Inferior parietal cortex (tissue), 1 donor: ENCODE measurements at regions not wholly inside any gene's neighbourhood (a gene's known extent, or its start where the extent isn't known, plus 50 kb on each side); places are given as distances from the start of the nearest gene placed in this dataset.

Source experiments
- DNase-seq: peaks from one replicate; pipeline ENCODE4 v3.0.0-alpha.2; 2016; ENCODE audit errors: extremely low spot score

DNA sequence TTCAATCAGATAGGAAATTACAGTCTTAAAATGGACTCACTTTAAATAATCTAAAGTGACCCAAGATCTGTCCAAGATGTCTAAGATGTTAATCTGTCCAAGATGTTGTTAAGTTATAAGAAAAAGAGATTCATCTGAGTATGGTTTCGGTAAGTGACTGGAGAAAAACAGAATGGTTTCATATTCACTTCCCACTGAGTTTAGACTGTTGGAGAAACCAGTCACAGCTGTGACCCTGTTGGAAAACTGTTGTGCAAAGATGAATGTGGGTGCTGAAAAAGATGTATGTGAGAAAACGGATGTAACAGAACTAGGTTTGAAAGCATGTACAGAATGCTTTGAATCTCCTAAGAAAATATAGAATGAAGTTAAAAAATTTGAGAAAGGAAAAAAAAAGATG, 325.9 kb downstream of the COL12A1 start:
- no peak for DNase-seq

DNA sequence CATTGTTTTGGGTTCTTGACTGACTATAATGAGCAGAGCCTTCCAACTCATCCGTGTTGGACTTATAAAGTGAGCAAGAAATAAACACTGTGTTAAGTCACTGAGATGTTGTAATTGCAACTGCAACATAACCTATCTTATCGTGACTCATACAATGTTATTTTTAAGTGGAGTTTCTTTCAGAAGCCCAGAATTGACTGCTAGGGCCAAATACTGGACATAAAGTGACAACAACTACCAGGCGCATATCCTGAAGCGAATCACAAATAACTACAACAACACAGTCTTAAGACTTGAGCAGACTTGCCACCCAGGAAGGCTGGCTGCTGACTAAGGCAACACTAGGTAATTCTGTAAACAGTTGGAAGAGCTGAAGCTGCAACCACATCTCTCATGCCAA, 326.6 kb downstream of the COL12A1 start:
- no peak for DNase-seq

DNA sequence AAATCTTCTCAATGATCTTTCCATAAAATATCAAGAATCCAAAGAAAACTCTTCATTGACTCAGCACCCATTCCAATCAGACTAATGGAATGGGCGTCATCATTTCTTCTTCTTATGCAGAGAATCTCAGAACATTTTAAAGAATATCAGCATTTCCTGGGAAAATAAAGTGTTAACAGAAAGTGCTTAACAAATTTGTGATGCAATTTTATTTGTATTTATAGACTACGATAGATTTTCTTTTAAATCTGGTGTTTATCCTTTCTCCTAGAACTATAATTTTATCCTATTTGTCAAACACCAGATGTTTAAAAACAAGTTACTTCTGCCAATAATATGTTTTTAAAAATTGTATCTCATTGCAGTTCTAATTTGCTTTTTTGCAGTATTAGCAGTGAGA, 330.7 kb downstream of the COL12A1 start:
- no peak for DNase-seq

DNA sequence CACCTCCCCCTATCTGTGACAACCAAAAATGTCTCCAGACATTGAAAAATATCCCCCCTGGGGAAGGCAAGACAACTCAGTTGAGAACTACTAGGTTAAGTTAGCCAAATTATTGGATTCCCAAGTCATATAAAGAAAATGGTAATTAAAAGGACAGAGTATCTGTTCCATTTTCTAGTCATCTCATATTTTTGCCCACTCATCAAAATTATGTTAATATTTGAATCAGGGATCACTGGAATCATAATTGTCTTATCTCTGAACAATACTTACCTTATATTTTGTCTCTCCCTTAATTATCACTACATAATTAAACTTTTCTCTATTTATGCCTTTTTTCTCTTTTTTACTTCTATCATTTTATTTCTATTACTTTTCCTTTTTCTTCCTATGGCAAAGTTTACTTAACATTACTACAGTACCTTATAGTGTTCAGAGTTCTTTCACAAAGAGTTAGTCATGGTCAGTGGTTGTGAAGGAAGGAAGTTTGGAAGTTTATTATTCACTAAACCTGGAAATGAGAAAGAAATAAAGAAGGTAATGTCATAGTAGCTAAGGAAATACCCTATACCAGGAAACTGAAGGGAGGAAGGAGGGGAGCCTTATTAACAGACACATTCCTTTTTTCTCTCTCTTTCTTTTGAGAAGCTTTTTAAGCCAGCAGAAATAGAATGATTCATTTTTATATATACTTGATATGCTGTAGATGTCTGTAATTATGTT, 332.9 kb downstream of the COL12A1 start:
- DNase-seq = no peak

DNA sequence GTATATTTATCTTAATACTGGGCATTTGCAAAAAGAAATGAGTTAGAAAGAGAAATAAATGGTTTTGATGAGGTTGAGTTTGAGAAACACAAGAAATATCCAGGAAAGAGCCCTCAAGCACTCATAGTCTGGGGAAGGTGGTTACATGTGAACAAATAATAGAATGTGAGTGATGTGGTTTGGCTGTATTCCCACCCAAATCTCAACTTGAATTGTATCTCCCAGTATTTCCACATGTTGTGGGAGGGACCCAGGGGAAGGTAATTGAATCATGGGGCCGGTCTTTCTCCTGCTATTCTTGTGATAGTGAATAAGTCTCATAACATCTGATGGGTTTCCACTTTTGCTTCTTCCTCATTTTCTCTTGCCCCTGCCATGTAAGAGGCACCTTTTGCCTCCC, 334.1 kb downstream of the COL12A1 start:
- DNase-seq = no peak

DNA sequence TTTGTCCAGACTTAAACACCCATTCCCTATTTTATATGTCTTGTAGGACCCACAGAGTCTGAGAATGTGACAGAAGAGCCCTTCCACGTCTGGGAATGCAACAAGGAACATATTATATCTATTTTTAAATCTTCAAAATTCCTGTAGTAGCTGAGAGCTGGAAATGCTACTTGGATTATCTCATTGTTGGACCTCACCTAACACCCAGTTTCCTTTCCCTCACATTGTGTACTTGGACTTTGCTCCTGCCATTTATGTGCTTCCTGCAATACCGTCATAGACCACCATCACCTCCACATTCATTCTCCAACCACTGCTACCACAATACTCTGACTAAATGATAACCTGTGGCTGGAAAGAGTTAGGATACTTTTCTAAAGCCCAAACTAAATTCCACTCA, 335.4 kb downstream of the COL12A1 start:
- DNase-seq = no peak

DNA sequence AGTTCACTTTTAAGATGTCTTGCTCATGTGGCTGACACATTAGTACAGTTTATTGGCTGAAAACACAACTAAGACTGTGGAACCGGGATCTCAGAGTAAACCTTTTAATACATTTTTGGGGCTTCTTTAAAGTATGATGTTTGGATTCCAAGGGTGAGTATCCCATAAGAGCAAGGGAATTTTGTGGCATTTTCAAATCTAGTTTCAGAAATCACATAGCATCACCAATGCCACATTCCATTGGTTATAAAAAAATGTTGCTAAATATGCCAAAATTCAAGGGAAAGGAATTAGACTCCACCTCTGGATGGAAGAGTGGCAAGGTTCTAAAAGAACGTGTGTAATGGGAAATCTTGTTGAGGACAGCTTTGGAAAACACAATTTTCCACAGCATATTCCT, 338.6 kb downstream of the COL12A1 start:
- no peak for DNase-seq

DNA sequence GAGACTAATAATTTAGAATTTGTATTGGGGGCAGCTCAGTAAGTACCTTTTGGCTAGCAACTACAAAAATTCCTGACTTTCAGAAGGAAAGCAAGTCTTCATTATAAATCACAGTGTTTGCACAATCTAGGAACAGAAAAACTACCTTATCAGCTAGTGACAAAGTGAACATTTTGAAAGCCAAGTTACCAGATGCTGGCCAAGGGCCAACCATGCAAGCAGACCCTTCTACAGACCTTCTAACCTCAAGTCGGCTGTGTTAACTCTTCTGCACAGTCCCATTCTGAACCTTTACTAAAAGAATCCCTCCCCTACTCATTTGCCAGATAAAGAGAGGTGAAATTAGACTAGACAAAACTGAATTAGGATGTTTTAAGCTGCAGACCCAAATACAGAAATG, 341.9 kb downstream of the COL12A1 start:
- no peak for DNase-seq

DNA sequence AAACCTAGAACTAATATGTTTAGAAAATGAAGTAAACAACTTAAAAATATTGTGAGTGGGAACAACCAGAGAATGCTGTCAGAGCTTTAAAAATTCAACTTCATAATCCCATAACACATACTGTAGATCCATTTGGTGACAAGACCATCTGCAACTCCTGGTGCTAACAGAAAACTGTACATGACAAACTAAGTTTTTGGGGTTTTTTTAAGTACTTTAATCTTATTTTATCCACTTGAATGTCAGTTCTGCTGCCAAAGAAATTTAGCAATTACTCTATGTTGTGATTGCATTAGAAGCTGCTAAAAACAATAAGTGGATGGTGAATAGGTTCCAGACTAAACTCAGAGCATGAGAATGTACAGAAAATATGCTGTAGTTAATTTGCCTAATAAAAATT, 345.4 kb downstream of the COL12A1 start:
- no peak for DNase-seq

DNA sequence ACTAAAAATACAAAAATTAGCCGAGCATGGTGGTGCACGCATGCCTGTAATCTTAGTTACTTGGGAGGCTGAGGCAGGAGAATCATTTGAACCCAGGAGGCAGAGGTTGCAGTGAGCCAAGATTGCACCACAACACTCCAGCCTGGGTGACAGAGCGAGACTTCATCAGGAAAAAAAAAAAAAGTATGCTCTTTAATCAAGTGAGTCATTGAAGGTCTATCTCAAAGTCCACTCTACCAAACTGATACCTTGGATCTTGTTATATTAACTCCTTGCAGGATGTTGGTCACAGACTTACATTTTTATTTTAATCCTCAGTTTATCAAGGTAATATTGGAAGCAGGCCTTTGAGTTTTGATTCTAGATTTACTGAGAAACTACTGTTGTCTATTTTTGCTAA, 348.7 kb downstream of the COL12A1 start:
- DNase-seq = no peak

DNA sequence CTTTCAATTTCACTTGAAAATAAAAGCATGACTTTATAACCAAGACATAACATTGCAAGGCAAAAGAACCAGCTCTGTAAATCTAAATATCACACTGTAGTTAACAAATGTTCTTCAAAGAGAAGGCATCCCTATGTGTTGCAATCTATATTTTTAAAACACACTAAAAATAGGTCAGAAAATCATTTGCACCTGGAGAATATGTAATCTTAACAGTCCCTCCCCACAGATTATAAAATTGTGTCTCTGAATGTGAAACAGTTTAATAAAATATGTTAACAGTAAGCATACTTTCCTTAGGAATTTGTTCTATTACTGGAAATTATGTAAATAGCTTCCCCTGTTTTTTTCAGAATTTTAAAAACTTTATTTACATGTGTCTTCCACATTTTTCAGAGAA, 351.9 kb downstream of the COL12A1 start:
- DNase-seq = no peak

DNA sequence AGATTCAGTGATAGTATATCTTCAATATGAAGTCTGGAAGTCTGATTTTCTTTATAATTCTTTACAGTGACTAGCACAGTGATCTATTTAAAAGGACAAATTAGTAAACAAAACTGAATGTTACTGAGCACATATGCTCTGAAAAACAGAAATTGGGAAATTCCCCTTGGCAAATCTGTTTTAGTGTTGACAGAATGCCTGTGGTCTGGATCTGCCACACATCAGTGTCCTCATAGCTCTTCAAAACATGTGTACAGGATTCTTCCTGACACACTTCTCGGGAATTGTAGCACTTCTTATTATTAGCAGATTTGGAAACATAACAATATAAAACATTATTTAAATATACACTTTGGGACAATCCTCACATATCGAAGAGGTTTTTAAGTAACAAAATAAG, 354.3 kb downstream of the COL12A1 start:
- DNase-seq = no peak

DNA sequence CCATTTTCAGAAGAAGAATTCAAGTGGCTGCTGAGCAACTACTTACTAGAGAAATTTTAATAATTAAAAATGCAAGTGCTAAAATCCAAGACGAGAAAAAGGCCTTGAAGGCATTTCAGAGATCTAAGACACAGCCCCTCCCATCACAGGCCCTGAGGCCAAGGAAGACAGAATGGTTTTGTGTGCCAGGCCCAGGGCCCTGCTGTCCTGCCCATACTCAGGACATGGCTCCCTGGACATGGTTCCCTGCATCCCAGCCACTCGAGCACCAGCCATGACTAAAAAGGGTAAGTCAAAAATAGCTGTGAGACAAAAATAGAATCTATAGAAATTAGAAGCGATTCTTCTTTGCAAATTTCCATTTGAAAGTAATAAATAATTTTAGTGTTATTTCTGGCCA, 364.9 kb downstream of the COL12A1 start:
- DNase-seq = no peak

DNA sequence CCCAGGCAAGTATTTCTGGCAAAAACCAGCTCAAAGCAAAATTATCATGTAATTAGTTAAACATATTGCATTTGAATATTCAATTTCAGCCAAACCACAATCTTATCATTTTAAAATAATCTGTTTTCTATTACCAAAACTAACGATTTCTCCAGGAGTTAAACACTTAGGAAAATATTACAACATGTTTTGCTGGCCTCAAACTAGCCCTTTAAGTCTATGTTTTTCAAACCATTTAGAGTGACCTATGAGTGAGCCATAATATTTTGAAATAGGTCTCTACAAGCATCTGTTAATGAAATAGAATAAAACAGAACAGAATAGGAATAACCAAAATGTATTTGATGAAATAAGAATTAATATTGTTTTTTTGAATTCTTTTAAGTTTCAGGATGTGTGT, 370.9 kb downstream of the COL12A1 start:
- no peak for DNase-seq

DNA sequence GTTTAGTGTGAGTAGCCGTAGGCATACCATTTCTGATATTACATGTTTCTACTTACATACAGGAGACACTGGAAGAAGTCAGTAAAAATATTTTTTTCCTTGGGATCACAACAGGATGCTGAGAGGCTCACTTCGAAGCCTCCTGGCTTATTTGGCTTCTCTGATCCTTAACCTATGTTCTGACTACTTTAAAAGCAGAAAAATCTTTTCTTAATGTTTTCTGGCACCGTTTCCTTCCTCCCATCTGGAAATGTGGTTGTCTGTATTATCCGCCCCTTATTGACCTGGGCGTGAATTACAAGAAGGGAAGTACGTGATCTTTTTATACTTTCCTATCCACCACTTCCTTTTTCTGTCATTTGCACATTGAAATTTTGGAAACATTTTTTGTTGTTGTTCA, 379.6 kb downstream of the COL12A1 start:
- DNase-seq = no peak

DNA sequence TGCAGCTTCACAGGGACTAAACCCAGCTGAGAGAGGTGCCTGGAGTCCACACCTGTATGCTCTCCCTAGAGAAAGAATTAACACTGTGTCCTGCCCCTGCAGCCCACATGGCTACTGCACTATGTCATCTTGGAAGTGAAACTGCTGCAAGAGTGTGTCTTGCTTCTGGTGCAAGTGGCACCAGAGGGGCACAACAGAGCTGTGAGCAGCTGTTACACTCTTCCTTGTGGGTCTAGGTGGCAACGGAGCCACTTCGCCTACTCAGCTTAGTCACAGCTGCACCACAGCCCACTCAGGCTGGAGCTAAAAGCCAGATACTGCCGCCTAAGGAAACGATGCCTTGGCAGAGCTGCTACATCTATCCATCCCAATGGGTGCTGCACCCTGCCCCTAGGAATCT, 391.4 kb downstream of the COL12A1 start:
- no peak for DNase-seq

DNA sequence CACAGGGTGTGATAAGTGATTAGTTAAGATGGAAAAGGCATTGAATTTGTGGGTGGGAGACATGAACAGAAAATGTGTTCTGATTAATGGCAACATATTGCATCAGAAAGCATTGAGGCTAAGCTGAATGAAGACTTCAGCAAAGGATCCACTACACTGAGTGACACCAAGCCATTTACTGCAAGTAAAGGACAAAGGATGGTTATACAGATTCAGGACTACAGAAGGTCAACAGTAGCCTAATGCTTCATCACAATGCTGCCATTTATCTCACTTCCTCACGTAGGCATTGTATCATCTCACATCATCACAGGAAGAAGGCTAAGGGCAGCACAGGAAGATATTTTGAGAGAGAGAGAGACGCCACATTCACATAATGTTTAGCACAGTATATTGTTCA, 398.2 kb downstream of the COL12A1 start:
- DNase-seq = no peak

DNA sequence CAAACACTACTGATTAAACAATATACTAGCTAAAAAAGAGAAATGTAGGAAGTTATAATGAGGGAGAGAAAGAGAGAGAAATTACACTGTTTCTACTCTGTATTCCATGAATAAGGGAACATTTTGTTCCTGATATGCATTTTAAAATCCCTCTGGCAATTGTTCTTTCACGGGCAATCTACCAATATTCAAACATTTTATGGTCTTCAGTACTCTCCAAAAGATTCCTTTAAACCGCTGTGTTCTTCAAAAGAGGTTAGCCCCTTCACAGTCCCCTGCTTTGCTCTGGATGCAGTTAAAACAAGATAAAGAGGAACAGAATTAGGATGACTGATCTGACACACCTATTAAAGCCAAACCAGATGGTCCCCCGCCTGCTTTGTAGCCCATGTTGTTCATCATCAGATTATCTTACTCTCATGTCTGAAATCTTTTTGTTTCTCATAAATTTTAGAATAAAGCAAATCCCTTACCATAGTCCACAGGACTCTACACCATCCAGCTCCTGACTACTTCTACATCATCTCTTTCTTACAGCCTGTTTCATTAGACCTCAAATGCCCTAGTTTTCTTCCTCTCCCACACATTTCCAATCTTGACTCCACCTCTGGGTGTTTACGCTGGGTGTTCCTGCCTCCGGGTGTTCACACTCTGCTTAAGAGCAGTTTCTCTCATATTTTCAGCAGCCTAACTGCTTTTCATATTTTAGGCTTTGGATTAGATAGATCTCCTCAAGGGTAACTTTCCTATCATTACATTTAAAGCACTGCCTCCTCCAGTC, 399.7 kb downstream of the COL12A1 start:
- DNase-seq = no peak

DNA sequence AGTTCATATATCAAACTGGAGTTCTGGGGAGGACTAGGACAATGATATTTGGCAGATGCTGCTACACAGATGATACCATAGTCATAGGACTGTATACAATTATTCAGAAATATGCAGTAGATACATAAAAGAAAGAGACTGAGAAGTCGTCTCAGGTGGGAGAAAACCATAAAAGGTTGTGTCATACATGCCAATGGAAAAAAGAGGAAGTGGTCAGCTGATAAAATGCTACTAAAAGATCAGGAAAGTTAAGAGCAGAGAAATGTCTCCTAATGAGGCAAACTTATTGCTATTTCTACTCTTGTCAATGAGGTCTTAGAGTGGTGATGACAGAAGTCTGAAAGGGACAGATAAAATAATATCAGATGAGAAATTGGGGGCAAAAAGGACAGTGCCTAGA, 407.6 kb downstream of the COL12A1 start:
- DNase-seq = no peak

DNA sequence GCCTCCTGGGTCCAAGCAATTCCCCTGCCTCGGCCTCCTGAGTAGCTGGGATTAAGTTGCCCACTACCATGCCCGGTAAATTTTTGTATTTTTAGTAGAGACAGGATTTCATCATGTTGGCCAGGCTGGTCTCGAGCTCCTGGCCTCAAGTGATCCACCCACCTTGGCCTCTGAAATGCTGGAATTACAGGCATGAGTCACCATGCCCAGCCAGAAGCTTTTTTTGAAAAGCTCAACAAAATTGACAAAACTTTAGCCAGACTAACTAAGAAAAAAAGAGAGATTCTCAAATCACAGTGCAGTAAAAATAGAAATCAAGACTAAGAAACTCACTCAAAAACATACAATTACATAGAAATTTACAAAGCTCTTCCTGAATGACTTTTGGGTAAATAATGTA, 420.6 kb downstream of the COL12A1 start:
- no peak for DNase-seq

DNA sequence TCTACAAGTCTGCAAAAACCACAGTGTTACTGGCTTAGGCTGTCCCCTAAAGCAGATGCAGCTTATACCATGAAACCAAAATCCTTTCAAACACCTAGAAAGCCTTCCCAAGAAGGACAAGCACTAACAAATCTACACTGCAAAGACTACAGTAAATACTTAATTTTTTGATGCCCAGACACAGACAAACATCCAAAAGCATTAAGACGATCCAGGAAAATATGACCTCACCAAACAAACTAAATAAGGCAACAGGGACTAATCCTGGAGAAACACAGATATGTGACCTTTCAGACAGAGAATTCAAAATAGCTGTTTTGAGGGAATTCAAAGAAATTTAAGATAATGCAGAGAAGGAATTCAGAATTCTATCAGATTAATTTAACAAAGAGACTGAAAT, 423.5 kb downstream of the COL12A1 start:
- DNase-seq = no peak

DNA sequence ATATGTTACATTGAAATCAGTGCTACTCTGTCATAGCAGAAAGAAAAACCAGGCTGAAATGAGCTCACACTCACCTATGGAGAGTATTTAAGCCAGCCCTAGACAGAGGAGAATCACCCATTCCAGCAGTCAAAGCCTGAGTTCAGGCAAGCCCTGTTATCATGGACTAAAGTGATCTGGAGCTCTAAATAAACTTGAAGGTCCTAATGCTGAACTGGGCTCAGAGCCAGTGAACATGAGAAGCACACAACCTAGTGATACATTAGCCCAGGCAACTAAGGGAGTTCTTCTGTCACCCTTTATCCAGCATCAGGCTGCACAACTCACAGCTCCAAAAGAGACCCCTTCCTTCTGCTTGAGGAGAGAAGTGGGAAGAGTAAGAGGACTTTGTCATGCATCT, 425.0 kb downstream of the COL12A1 start:
- no peak for DNase-seq

DNA sequence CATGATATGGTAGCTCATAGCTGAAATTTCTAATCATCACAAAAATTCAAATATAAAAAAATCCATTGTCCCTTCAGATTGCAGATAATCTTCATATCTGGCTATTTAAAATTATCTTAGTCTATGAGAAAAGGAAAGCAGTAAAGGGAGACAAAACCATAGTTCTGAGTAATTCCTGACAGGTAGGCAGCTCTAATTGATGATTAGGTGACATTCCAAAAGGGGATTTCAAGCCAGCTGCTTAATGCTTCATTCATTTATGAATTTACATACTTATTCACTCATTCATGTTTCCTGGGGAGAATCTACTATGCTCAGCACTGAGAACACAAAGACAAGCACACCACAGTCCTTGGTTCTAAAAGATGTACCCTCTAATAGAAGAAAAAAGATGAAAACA, 437.1 kb downstream of the COL12A1 start:
- DNase-seq = no peak

DNA sequence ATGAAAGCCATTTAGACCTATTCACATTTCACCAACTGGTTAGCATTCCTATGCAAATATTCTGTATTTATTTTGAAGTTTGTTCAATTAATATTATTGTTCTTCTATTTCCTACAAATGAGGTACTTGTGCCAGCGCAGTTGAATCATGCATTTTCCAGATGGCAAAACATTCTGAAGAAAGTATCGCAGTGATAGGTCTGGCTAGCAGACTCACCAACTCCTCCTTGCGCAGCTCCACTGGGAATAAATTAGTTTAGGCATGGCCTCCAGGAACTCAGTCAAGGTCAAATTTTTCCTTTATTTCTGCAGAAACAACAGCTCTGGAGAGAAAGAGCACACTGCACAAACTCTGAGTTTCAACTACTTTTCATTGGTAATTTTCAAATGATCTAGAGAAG, 437.7 kb downstream of the COL12A1 start:
- no peak for DNase-seq
